ENCODE measurements at regions not wholly inside any gene's neighbourhood (a gene's known extent, or its start where the extent isn't known, plus 50 kb on each side); places are given as distances from the start of the nearest gene placed in this dataset.

GRCh38 chr5:122629121-122629677 lies 145.7 kb upstream of the SNX2 start:
- in situ Hi-C loops (cut with HindIII; ENCODE audit: low sequenced_read_pairs): no loop called here

GRCh38 chr5:122638581-122638980 lies 136.3 kb upstream of the SNX2 start:
- H3K4me3 ChIP-seq (ENCODE audit: low read depth, low read length): no peak overlapping the region
- no peak for DNase-seq (ENCODE audit: low read depth, low spot score)
- no peak for TF ChIP-seq CTCF (IDR thresholded peaks at IDR 0.05; ENCODE audit: low read depth, low read length)
- in situ Hi-C loops (cut with HindIII; ENCODE audit: low sequenced_read_pairs): no loop called here

More at GRCh38 chr5:122629121-122629677, 145.7 kb upstream of the SNX2 start:
- DNase-seq (ENCODE audit: low read depth, low spot score): no peak
- TF ChIP-seq CTCF (IDR thresholded peaks at IDR 0.05; ENCODE audit: low read depth, low read length): no peak
- H3K4me3 ChIP-seq (ENCODE audit: low read depth, low read length): no peak overlapping the region

GRCh38 chr5:122639033-122639432 lies 135.8 kb upstream of the SNX2 start:
- no peak overlapping the region for H3K4me3 ChIP-seq (ENCODE audit: low read depth, low read length)
- TF ChIP-seq CTCF (IDR thresholded peaks at IDR 0.05; ENCODE audit: low read depth, low read length): no peak
- no peak for DNase-seq (ENCODE audit: low read depth, low spot score)
- in situ Hi-C loops (cut with HindIII; ENCODE audit: low sequenced_read_pairs): no loop called here

- TF ChIP-seq CTCF (IDR thresholded peaks at IDR 0.05; ENCODE audit: low read depth, low read length): no peak
- in situ Hi-C loops (cut with HindIII; ENCODE audit: low sequenced_read_pairs): no loop called here
Observed at GRCh38 chr5:122639864-122640263, 135.0 kb upstream of the SNX2 start.

GRCh38 chr5:122649080-122649479 lies 125.8 kb upstream of the SNX2 start:
- in situ Hi-C loops (cut with HindIII; ENCODE audit: low sequenced_read_pairs): no loop called here
- DNase-seq (ENCODE audit: low read depth, low spot score): no peak
- H3K4me3 ChIP-seq (ENCODE audit: low read depth, low read length): no peak overlapping the region
- no peak for TF ChIP-seq CTCF (IDR thresholded peaks at IDR 0.05; ENCODE audit: low read depth, low read length)

More at GRCh38 chr5:122639864-122640263, 135.0 kb upstream of the SNX2 start:
- no peak overlapping the region for H3K4me3 ChIP-seq (ENCODE audit: low read depth, low read length)
- DNase-seq (ENCODE audit: low read depth, low spot score): no peak

GRCh38 chr5:122653087-122654017 lies 121.5 kb upstream of the SNX2 start:
- peak; percentile 56 for DNase-seq (ENCODE audit: low read depth, low spot score)
- no peak overlapping the region for H3K4me3 ChIP-seq (ENCODE audit: low read depth, low read length)

More at GRCh38 chr5:122653087-122654017, 121.5 kb upstream of the SNX2 start:
- in situ Hi-C loops (cut with HindIII; ENCODE audit: low sequenced_read_pairs): no loop called here
- no peak for TF ChIP-seq CTCF (IDR thresholded peaks at IDR 0.05; ENCODE audit: low read depth, low read length)
